Endothelial cell of umbilical vein (primary cell): ENCODE measurements at regions not wholly inside any gene's neighbourhood (a gene's known extent, or its start where the extent isn't known, plus 50 kb on each side); places are given as distances from the start of the nearest gene placed in this dataset.

ENCODE experiments used
- CTCF ChIP-seq, 2 donors: IDR thresholded peaks; 1 replicate in 1 of 2; 2 replicates in 1 of 2; pipeline ENCODE4 v1.5.1; 2011; ENCODE audit warnings: low read length in 2 of 2, mild to moderate bottlenecking in 2 of 2, moderate library complexity in 2 of 2, control low read depth in 1 of 2, inconsistent platforms in 1 of 2, low read depth in 1 of 2; ENCODE audit not compliant: insufficient read depth in 1 of 2; ENCODE audit errors: extremely low read depth in 1 of 2
- EZH2 ChIP-seq: IDR thresholded peaks from 2 replicates; pipeline ENCODE4 v1.6.1; 2012; ENCODE audit warnings: borderline replicate concordance, low read depth, mild to moderate bottlenecking, moderate library complexity, low read length, inconsistent platforms; ENCODE audit not compliant: severe bottlenecking
- GATA2 ChIP-seq: IDR thresholded peaks from 2 replicates; pipeline ENCODE4 v1.7.0; 2011; ENCODE audit warnings: low read depth, mild to moderate bottlenecking, moderate library complexity, mixed read lengths, low read length; ENCODE audit not compliant: insufficient read length, insufficient read depth
- JUN ChIP-seq: IDR thresholded peaks from 2 replicates; pipeline ENCODE4 v1.6.1; 2011; ENCODE audit warnings: borderline replicate concordance, low read depth; ENCODE audit not compliant: insufficient read length, insufficient read depth
- MAX ChIP-seq: IDR thresholded peaks from 2 replicates; pipeline ENCODE4 v1.6.1; 2011; ENCODE audit not compliant: insufficient read depth, insufficient read length
- MYC ChIP-seq: IDR thresholded peaks from one replicate; pipeline ENCODE4 v1.6.1; 2011; ENCODE audit warnings: mild to moderate bottlenecking, low read depth, low read length
- POLR2A ChIP-seq: IDR thresholded peaks from 2 replicates; pipeline ENCODE4 v1.6.1; 2012; ENCODE audit warnings: low read depth, mild to moderate bottlenecking, control low read depth, low read length
- POLR2AphosphoS5 ChIP-seq: IDR thresholded peaks from 2 replicates; pipeline ENCODE4 v1.6.1; 2012; ENCODE audit warnings: low read depth, mild to moderate bottlenecking, control low read depth, low read length, moderate library complexity; ENCODE audit not compliant: insufficient read depth

- TF ChIP-seq CTCF (IDR thresholded peaks at IDR 0.05; ENCODE audit: extremely low read depth in 1 of 2, insufficient read depth in 1 of 2, low read depth in 1 of 2, low read length in 2 of 2) = no peak
- no peak for TF ChIP-seq POLR2AphosphoS5
- no peak for TF ChIP-seq POLR2A
- no peak for TF ChIP-seq MAX
- TF ChIP-seq EZH2 = no peak
- no peak for TF ChIP-seq JUN
- no peak for TF ChIP-seq MYC
- no peak for TF ChIP-seq GATA2
These were observed 75.4 kb upstream of the ITGA1 start for GRCh38 chr5:52712354-52712753.
